B cell (primary cell): ENCODE measurements at regions not wholly inside any gene's neighbourhood (a gene's known extent, or its start where the extent isn't known, plus 50 kb on each side); places are given as distances from the start of the nearest gene placed in this dataset.

ENCODE experiments used
- ATAC-seq: fragments of 200-7000 bp; cut with Tn5 transposase; one replicate; pipeline ENCODE4 v1.10.0; 2021; ENCODE audit warnings: low read depth, mild to moderate bottlenecking, moderate number of reproducible peaks, moderate library complexity
- CTCF ChIA-PET: fragments of 350-600 bp; sonication (Branson Sonifier 250); formaldehyde crosslinking; loops from one replicate; lab custom pipeline; 2021; ENCODE audit warnings: antibody characterized with exemption, inconsistent platforms; lab: Charles Lee
- POLR2A ChIA-PET: fragments of 350-600 bp; sonication (Branson Sonifier 250); formaldehyde crosslinking; loops from one replicate; lab custom pipeline; 2021; ENCODE audit warnings: antibody characterized with exemption; lab: Charles Lee
- DNase-seq: peaks from one replicate; pipeline ENCODE4 v3.0.0; 2013
- H2AFZ ChIP-seq: 2 replicates; pipeline ENCODE4 v1.6.1; 2012; ENCODE audit warnings: mild to moderate bottlenecking, low read depth, low read length; ENCODE audit not compliant: insufficient read depth, poor library complexity, severe bottlenecking
- H3K27ac ChIP-seq, 2 donors: 1 replicate in 1 of 2; 2 replicates in 1 of 2; pipeline ENCODE4 v1.5.1; 2012 to 2013; ENCODE audit warnings: low read length in 2 of 2, mild to moderate bottlenecking in 2 of 2, moderate library complexity in 1 of 2
- H3K27me3 ChIP-seq, 4 experiments: fragments of 200-600 bp in 1 of 4; sonication (generic) in 1 of 4; replicated peaks in 1 of 4; 1 replicate in 2 of 4; 2 replicates in 2 of 4; pipeline versions ENCODE4 v1.6.1 to v1.7.0; 2013 to 2016; ENCODE audit warnings: low read length in 3 of 4, mild to moderate bottlenecking in 2 of 4, mixed read lengths in 1 of 4, moderate library complexity in 1 of 4; ENCODE audit not compliant: insufficient read depth in 4 of 4, control insufficient read depth in 3 of 4; ENCODE audit errors: control extremely low read depth in 1 of 4
- H3K36me3 ChIP-seq, 2 experiments: replicated peaks in 1 of 2; 1 replicate in 1 of 2; 2 replicates in 1 of 2; pipeline versions ENCODE4 v1.6.1 to v1.7.1; 2013; ENCODE audit warnings: low read length in 1 of 2; ENCODE audit not compliant: insufficient read depth in 2 of 2, control insufficient read depth in 1 of 2; ENCODE audit errors: control extremely low read depth in 1 of 2, extremely low read depth in 1 of 2
- H3K4me1 ChIP-seq, 2 donors: fragments of 200-600 bp in 1 of 2; sonication (generic) in 1 of 2; 1 replicate in 1 of 2; 2 replicates in 1 of 2; pipeline versions ENCODE4 v1.5.1 to v1.6.1; 2013 to 2017; ENCODE audit warnings: low read length in 2 of 2; ENCODE audit not compliant: control insufficient read depth in 2 of 2, insufficient read depth in 2 of 2
- H3K4me2 ChIP-seq: replicated peaks from 2 replicates; pipeline ENCODE3; 2012; ENCODE audit warnings: mild to moderate bottlenecking, low read depth, low read length; ENCODE audit not compliant: poor library complexity, severe bottlenecking
- H3K4me3 ChIP-seq, 5 experiments: fragments of 200-600 bp in 1 of 5; sonication (generic) in 1 of 5; 1 replicate in 3 of 5; 2 replicates in 2 of 5; pipeline versions ENCODE4 v1.5.1 to v1.7.0; 2011 to 2016; ENCODE audit warnings: low read length in 4 of 5, mild to moderate bottlenecking in 4 of 5, low read depth in 2 of 5, control low read depth in 1 of 5, moderate library complexity in 1 of 5; ENCODE audit not compliant: insufficient read depth in 1 of 5; ENCODE audit errors: control extremely low read depth in 1 of 5, extremely low read depth in 1 of 5
- H3K79me2 ChIP-seq: fragments of 200-600 bp; sonication (generic); one replicate; pipeline ENCODE4 v1.6.0; 2016; ENCODE audit warnings: low read length; ENCODE audit not compliant: control insufficient read depth, insufficient read depth
- H3K9ac ChIP-seq: fragments of 200-600 bp; sonication (generic); 2 replicates; pipeline ENCODE4 v1.6.1; 2017; ENCODE audit warnings: mild to moderate bottlenecking, low read length, moderate library complexity
- H3K9me3 ChIP-seq, 3 donors: one replicate each; pipeline versions ENCODE4 v1.6.1 to v1.7.1; 2013; ENCODE audit warnings: low read length in 2 of 3; ENCODE audit not compliant: control insufficient read depth in 2 of 3, insufficient read depth in 1 of 3; ENCODE audit errors: control extremely low read depth in 1 of 3
- H4K20me1 ChIP-seq: 2 replicates; pipeline ENCODE4 v1.6.0; 2012; ENCODE audit warnings: mild to moderate bottlenecking, low read length; ENCODE audit not compliant: insufficient read depth, control insufficient read depth, poor library complexity, severe bottlenecking
- H3K27ac Mint-ChIP-seq: one replicate; pipeline ENCODE4 v1.8.0; 2021; ENCODE audit warnings: mixed read lengths
- H3K27me3 Mint-ChIP-seq: one replicate; pipeline ENCODE4 v1.8.0; 2021; ENCODE audit warnings: mixed read lengths
- H3K4me1 Mint-ChIP-seq: one replicate; pipeline ENCODE4 v1.8.0; 2021; ENCODE audit warnings: mixed read lengths
- H3K4me3 Mint-ChIP-seq: one replicate; pipeline ENCODE4 v1.8.0; 2021; ENCODE audit warnings: mixed read lengths
- H3K9me3 Mint-ChIP-seq: one replicate; pipeline ENCODE4 v1.8.0; 2022; ENCODE audit warnings: mixed read lengths; ENCODE audit not compliant: insufficient read depth
- EZH2 ChIP-seq: IDR thresholded peaks from 2 replicates; pipeline ENCODE4 v1.6.1; 2012; ENCODE audit warnings: borderline replicate concordance, low read depth, mild to moderate bottlenecking, moderate library complexity, low read length; ENCODE audit not compliant: insufficient read depth, poor library complexity, severe bottlenecking
- WGBS: methylation state at CpG from one replicate; pipeline ENCODE4 v1.1.5; 2013; ENCODE audit warnings: missing lambda C conversion rate; ENCODE audit not compliant: insufficient coverage; 5-methylcytosine and 5-hydroxymethylcytosine counted together
- intact Hi-C: fragments of 100-400 bp; cut with micrococcal nuclease; formaldehyde crosslinking; loops from one replicate; pipeline ENCODE4 v1.10.0; 2022
- TF ChIP-seq, protein P1 (sequence below): fragments of 200-600 bp; IDR thresholded peaks from one replicate; pipeline ENCODE4 v1.8.0; 2022; ENCODE audit warnings: antibody characterized with exemption, mild to moderate bottlenecking

DNA sequence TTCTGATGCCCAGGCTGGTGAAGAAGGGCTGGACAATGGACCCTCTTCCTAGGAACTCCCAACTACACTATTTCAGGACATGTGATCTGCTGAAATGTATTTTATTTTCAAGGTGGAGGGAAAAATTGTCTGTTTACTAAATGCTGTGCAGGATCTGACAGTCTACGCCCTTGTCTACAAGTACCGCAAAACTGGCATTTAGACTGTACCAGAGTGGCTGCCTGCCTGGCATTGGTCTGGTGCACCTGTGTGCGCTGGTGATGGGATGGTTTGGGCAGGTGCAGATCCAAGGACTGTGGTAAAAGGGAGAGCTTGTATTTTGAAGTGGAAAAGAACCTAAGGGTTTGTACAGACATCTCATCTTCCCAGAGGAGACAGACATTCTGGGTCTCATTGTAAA is 79.7 kb downstream of the AIPL1 start:
- 91% methylated on average over 3 of the region's 3 CpGs for WGBS
- H3K9me3 Mint-ChIP-seq: no peaks in the 10 kb centered on the region
- Histone ChIP-seq H3K36me3 (no peaks in the 10 kb centered on the region), H3K4me1 (no peaks in the 10 kb centered on the region), H3K4me3 (no peak overlapping the region), H3K27me3 (peaks cover 0 to 3% (median 0%) of the 10 kb centered on the region in 4 experiments), H3K4me2 (no peak overlapping the region), H3K79me2 (no peaks in the 10 kb centered on the region), H3K9me3 (no peaks in the 10 kb centered on the region), H3K27ac (no peak overlapping the region), H3K9ac (no peak overlapping the region), H4K20me1 (no peaks in the 10 kb centered on the region), H2AFZ (no peak overlapping the region)
- peaks cover 32% of the 10 kb centered on the region for H3K27me3 Mint-ChIP-seq
- TF ChIP-seq, protein P1, sequence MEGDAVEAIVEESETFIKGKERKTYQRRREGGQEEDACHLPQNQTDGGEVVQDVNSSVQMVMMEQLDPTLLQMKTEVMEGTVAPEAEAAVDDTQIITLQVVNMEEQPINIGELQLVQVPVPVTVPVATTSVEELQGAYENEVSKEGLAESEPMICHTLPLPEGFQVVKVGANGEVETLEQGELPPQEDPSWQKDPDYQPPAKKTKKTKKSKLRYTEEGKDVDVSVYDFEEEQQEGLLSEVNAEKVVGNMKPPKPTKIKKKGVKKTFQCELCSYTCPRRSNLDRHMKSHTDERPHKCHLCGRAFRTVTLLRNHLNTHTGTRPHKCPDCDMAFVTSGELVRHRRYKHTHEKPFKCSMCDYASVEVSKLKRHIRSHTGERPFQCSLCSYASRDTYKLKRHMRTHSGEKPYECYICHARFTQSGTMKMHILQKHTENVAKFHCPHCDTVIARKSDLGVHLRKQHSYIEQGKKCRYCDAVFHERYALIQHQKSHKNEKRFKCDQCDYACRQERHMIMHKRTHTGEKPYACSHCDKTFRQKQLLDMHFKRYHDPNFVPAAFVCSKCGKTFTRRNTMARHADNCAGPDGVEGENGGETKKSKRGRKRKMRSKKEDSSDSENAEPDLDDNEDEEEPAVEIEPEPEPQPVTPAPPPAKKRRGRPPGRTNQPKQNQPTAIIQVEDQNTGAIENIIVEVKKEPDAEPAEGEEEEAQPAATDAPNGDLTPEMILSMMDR: no peak
- TF ChIP-seq EZH2: no peak
- ChIA-PET CTCF (no interaction called here), POLR2A (no interaction called here)
- intact Hi-C loops: no loop called here
- ATAC-seq: no peak
- DNase-seq: no peak
- H3K4me1 Mint-ChIP-seq: no peaks in the 10 kb centered on the region
- H3K27ac Mint-ChIP-seq: no peak overlapping the region
- H3K4me3 Mint-ChIP-seq: no peak overlapping the region

DNA sequence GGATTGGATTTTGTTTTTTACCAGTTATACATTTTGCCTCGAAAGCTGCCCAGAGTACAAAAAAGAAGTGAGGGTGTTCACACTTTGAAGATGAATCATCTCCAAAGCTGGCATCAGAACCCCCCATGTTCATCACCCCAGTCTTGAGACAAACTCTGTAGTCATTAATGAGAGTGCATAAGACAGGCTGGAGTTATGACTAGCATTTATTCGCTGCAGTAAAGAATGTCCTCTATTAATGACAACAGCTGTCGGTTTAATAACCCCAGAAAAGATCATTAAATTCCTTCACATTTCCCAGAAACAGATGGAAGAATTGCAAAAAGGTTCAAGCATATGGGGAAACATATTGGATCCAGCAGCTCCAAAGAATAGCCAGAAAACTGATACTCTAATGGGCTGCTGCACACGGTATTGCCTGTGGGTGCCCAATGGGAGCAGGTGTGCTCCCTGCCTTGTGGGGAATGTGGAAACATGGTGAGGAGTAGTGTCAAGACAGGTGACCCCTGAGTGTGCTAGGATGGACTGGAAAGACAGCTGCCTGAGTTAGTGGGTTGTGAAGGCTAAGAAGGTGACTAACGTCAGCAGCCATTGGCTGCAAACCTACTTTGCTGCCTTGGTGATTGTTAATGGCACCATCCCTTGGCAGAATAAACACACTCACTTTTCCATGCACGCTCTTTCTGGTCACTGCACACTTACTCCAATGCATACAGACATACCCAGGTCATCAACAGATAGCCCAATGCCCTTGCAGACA is 81.9 kb downstream of the AIPL1 start:
- no peak overlapping the region for H3K27ac Mint-ChIP-seq
- Histone ChIP-seq H3K4me2 (no peak overlapping the region), H3K36me3 (no peaks in the 10 kb centered on the region), H3K27me3 (peaks cover 0 to 8% (median 0%) of the 10 kb centered on the region in 4 experiments), H2AFZ (no peak overlapping the region), H3K79me2 (no peaks in the 10 kb centered on the region), H3K4me1 (no peaks in the 10 kb centered on the region), H3K4me3 (no peak overlapping the region), H3K9ac (no peak overlapping the region), H4K20me1 (no peaks in the 10 kb centered on the region), H3K9me3 (no peaks in the 10 kb centered on the region), H3K27ac (no peak overlapping the region)
- ATAC-seq (no peak), DNase-seq (no peak)
- WGBS: 89% methylated on average over 3 of the region's 6 CpGs
- ChIA-PET POLR2A (no interaction called here), CTCF (no interaction called here)
- no peaks in the 10 kb centered on the region for H3K9me3 Mint-ChIP-seq
- H3K4me1 Mint-ChIP-seq: no peaks in the 10 kb centered on the region
- TF ChIP-seq, protein P1: no peak
- TF ChIP-seq EZH2: no peak
- intact Hi-C loops: no loop called here
- peaks cover 29% of the 10 kb centered on the region for H3K27me3 Mint-ChIP-seq
- no peak overlapping the region for H3K4me3 Mint-ChIP-seq
